WTC11 (cell line): ENCODE measurements at regions not wholly inside any gene's neighbourhood (a gene's known extent, or its start where the extent isn't known, plus 50 kb on each side); places are given as distances from the start of the nearest gene placed in this dataset.

Source experiments
- ATAC-seq: fragments of 200-7000 bp; cut with Tn5 transposase; 2 replicates; pipeline ENCODE4 v1.10.0; 2021; ENCODE audit warnings: mild to moderate bottlenecking, moderate library complexity
- CTCF ChIA-PET: fragments of 300-600 bp; sonication (Branson Sonifier 250); formaldehyde crosslinking; loops from one replicate; lab custom pipeline; 2021; ENCODE audit warnings: antibody characterized with exemption; lab: Charles Lee
- POLR2A ChIA-PET: fragments of 350-600 bp; sonication (Branson Sonifier 250); formaldehyde crosslinking; loops from one replicate; lab custom pipeline; 2021; ENCODE audit warnings: antibody characterized with exemption; lab: Charles Lee
- DNase-seq: peaks from one replicate; pipeline ENCODE4 v3.0.0; 2021; ENCODE audit warnings: low spot score
- H3K27ac Mint-ChIP-seq: 2 replicates; pipeline ENCODE4 v1.8.0; 2021; ENCODE audit warnings: mixed read lengths
- H3K27me3 Mint-ChIP-seq: 2 replicates; pipeline ENCODE4 v1.8.0; 2021; ENCODE audit warnings: low read depth, mild to moderate bottlenecking, moderate library complexity, mixed read lengths
- H3K36me3 Mint-ChIP-seq: 2 replicates; pipeline ENCODE4 v1.8.0; 2021; ENCODE audit warnings: mixed read lengths
- H3K4me1 Mint-ChIP-seq: 2 replicates; pipeline ENCODE4 v1.8.0; 2022; ENCODE audit warnings: mixed read lengths
- H3K4me3 Mint-ChIP-seq: 2 replicates; pipeline ENCODE4 v1.8.0; 2021; ENCODE audit warnings: mild to moderate bottlenecking, moderate library complexity, mixed read lengths
- H3K9me3 Mint-ChIP-seq: 2 replicates; pipeline ENCODE4 v1.8.0; 2021; ENCODE audit warnings: mixed read lengths
- EMX1 ChIP-seq: fragments of 250-450 bp; sonication (Bioruptor Pico); IDR thresholded peaks from 2 replicates; pipeline ENCODE4 v1.8.0; 2021; ENCODE audit warnings: mild to moderate bottlenecking
- JUN ChIP-seq: sonication (generic); formaldehyde crosslinking; IDR thresholded peaks from 2 replicates; pipeline ENCODE4 v1.8.0; 2023; ENCODE audit warnings: mild to moderate bottlenecking, missing genetic modification reagents
- ZNF317 ChIP-seq: sonication (generic); formaldehyde crosslinking; IDR thresholded peaks from 2 replicates; pipeline ENCODE4 v1.8.1; 2023; ENCODE audit warnings: low read depth, mild to moderate bottlenecking, moderate library complexity, missing genetic modification reagents, borderline replicate concordance
- TF ChIP-seq, protein P1 (sequence below): sonication (generic); formaldehyde crosslinking; IDR thresholded peaks from 2 replicates; pipeline ENCODE4 v1.8.0; 2023; ENCODE audit warnings: missing genetic modification reagents, mild to moderate bottlenecking, borderline replicate concordance
- TF ChIP-seq, protein P2 (sequence below): sonication (generic); formaldehyde crosslinking; IDR thresholded peaks from 2 replicates; pipeline ENCODE4 v1.8.1; 2023; ENCODE audit warnings: mild to moderate bottlenecking, missing genetic modification reagents, moderate library complexity
- TF ChIP-seq, protein P3 (sequence below): fragments of 200-600 bp; IDR thresholded peaks from 2 replicates; pipeline ENCODE4 v1.8.0; 2022; ENCODE audit warnings: antibody characterized with exemption
- TF ChIP-seq, protein P4 (sequence below): sonication (generic); formaldehyde crosslinking; IDR thresholded peaks from 2 replicates; pipeline ENCODE4 v1.8.1; 2022; ENCODE audit warnings: missing genetic modification reagents, borderline replicate concordance
- TF ChIP-seq, protein P5 (sequence below): sonication (generic); formaldehyde crosslinking; IDR thresholded peaks from 2 replicates; pipeline ENCODE4 v1.8.1; 2023; ENCODE audit warnings: mild to moderate bottlenecking, missing genetic modification reagents
- TF ChIP-seq, protein P6 (sequence below): sonication (generic); formaldehyde crosslinking; IDR thresholded peaks from 2 replicates; pipeline ENCODE4 v1.8.0; 2022; ENCODE audit warnings: mild to moderate bottlenecking, missing genetic modification reagents
- TF ChIP-seq, protein P7 (sequence below): fragments of 250-450 bp; sonication (Bioruptor Pico); IDR thresholded peaks from 2 replicates; pipeline ENCODE4 v1.8.0; 2021; ENCODE audit warnings: mild to moderate bottlenecking

DNA sequence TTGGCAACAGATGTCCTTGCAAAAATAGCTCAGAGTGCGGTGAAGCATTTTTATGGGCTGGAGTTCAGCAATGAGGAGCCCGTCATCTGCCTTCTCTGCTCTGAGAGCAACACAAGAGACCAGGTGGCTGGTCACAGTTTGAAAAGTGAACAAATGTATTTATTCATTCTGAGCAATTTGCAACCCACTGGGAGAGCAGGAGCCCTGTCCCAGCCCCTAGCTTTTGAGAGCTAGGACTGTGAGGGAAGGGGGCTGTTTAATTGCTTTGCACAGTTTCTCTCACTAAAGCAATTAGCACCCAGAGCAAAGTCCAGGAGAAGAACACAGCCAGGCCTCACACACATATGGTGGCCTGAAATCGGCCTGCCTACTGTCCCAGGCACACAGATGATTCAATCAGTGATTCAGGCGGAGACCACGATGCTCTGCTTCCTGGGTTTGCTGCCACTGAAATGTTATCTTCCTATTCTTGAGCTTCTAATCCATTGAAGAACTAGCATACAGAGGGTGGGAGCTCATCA, 646.1 kb upstream of the ACVR2A start (continued):
- TF ChIP-seq, protein P1, sequence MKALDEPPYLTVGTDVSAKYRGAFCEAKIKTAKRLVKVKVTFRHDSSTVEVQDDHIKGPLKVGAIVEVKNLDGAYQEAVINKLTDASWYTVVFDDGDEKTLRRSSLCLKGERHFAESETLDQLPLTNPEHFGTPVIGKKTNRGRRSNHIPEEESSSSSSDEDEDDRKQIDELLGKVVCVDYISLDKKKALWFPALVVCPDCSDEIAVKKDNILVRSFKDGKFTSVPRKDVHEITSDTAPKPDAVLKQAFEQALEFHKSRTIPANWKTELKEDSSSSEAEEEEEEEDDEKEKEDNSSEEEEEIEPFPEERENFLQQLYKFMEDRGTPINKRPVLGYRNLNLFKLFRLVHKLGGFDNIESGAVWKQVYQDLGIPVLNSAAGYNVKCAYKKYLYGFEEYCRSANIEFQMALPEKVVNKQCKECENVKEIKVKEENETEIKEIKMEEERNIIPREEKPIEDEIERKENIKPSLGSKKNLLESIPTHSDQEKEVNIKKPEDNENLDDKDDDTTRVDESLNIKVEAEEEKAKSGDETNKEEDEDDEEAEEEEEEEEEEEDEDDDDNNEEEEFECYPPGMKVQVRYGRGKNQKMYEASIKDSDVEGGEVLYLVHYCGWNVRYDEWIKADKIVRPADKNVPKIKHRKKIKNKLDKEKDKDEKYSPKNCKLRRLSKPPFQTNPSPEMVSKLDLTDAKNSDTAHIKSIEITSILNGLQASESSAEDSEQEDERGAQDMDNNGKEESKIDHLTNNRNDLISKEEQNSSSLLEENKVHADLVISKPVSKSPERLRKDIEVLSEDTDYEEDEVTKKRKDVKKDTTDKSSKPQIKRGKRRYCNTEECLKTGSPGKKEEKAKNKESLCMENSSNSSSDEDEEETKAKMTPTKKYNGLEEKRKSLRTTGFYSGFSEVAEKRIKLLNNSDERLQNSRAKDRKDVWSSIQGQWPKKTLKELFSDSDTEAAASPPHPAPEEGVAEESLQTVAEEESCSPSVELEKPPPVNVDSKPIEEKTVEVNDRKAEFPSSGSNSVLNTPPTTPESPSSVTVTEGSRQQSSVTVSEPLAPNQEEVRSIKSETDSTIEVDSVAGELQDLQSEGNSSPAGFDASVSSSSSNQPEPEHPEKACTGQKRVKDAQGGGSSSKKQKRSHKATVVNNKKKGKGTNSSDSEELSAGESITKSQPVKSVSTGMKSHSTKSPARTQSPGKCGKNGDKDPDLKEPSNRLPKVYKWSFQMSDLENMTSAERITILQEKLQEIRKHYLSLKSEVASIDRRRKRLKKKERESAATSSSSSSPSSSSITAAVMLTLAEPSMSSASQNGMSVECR (CRISPR knock-in tag), result no peak
- TF ChIP-seq, protein P2, sequence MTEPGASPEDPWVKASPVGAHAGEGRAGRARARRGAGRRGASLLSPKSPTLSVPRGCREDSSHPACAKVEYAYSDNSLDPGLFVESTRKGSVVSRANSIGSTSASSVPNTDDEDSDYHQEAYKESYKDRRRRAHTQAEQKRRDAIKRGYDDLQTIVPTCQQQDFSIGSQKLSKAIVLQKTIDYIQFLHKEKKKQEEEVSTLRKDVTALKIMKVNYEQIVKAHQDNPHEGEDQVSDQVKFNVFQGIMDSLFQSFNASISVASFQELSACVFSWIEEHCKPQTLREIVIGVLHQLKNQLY (CRISPR knock-in tag), result no peak

DNA sequence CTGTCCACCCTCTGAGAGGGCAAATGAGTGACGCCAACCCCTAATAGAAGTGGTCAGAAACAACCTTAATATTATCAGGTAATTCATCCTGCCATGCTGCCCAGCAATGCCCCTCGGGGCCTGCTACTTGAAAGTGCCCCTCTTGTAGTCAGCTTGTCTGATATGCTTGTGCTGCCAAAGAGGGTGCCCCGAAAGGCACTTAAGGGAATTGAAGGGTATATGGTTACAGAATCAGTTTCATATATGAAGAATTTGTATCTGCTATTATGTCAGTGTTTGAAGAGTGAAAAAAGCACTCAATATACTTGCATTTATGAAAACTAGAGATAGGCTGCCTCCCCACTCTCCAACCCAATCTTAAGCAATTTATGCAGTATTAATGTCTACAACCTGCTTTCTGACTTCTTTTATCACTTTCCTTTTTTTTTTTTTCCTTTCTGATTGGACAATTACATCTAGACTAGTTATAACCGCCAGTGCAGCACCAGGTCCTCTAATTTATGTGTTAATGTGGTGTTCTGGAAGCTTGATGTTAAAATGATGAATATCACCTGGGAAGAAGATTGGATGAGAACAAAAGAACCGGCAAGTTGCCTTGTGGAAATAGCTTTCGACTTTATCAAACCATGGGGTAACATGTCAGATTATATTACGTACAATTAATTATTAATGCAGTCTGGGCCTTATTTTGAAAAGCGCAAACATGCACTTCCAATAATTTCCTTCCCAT, 646.9 kb upstream of the ACVR2A start:
- ChIA-PET CTCF (interaction anchor here (1.4 kb wide), 1 partner anchor 78 kb away, joined by 5 read pairs; no protein-coding TSS in a partner anchor), POLR2A (interaction anchor here (0.7 kb wide), 1 partner anchor 591 kb away, joined by 3 read pairs; no protein-coding TSS in a partner anchor)
- ATAC-seq, result no peak
- no peaks in the 10 kb centered on the region for H3K36me3 Mint-ChIP-seq
- H3K27me3 Mint-ChIP-seq, result no peaks in the 10 kb centered on the region; the same call in 1 of the 2 replicates
- peaks cover 3% of the 10 kb centered on the region for H3K9me3 Mint-ChIP-seq
- no peak overlapping the region for H3K4me3 Mint-ChIP-seq
- TF ChIP-seq JUN (CRISPR knock-in tag), result no peak
- TF ChIP-seq, protein P3, sequence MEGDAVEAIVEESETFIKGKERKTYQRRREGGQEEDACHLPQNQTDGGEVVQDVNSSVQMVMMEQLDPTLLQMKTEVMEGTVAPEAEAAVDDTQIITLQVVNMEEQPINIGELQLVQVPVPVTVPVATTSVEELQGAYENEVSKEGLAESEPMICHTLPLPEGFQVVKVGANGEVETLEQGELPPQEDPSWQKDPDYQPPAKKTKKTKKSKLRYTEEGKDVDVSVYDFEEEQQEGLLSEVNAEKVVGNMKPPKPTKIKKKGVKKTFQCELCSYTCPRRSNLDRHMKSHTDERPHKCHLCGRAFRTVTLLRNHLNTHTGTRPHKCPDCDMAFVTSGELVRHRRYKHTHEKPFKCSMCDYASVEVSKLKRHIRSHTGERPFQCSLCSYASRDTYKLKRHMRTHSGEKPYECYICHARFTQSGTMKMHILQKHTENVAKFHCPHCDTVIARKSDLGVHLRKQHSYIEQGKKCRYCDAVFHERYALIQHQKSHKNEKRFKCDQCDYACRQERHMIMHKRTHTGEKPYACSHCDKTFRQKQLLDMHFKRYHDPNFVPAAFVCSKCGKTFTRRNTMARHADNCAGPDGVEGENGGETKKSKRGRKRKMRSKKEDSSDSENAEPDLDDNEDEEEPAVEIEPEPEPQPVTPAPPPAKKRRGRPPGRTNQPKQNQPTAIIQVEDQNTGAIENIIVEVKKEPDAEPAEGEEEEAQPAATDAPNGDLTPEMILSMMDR, result no peak
- TF ChIP-seq, protein P1 (CRISPR knock-in tag), result no peak
- TF ChIP-seq, protein P4, sequence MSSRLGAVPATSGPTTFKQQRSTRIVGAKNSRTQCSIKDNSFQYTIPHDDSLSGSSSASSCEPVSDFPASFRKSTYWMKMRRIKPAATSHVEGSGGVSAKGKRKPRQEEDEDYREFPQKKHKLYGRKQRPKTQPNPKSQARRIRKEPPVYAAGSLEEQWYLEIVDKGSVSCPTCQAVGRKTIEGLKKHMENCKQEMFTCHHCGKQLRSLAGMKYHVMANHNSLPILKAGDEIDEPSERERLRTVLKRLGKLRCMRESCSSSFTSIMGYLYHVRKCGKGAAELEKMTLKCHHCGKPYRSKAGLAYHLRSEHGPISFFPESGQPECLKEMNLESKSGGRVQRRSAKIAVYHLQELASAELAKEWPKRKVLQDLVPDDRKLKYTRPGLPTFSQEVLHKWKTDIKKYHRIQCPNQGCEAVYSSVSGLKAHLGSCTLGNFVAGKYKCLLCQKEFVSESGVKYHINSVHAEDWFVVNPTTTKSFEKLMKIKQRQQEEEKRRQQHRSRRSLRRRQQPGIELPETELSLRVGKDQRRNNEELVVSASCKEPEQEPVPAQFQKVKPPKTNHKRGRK (CRISPR knock-in tag), result no peak
- TF ChIP-seq, protein P5, sequence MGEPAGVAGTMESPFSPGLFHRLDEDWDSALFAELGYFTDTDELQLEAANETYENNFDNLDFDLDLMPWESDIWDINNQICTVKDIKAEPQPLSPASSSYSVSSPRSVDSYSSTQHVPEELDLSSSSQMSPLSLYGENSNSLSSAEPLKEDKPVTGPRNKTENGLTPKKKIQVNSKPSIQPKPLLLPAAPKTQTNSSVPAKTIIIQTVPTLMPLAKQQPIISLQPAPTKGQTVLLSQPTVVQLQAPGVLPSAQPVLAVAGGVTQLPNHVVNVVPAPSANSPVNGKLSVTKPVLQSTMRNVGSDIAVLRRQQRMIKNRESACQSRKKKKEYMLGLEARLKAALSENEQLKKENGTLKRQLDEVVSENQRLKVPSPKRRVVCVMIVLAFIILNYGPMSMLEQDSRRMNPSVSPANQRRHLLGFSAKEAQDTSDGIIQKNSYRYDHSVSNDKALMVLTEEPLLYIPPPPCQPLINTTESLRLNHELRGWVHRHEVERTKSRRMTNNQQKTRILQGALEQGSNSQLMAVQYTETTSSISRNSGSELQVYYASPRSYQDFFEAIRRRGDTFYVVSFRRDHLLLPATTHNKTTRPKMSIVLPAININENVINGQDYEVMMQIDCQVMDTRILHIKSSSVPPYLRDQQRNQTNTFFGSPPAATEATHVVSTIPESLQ (CRISPR knock-in tag), result no peak
- TF ChIP-seq, protein P6, sequence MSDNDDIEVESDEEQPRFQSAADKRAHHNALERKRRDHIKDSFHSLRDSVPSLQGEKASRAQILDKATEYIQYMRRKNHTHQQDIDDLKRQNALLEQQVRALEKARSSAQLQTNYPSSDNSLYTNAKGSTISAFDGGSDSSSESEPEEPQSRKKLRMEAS, result no peak
- TF ChIP-seq, protein P7, sequence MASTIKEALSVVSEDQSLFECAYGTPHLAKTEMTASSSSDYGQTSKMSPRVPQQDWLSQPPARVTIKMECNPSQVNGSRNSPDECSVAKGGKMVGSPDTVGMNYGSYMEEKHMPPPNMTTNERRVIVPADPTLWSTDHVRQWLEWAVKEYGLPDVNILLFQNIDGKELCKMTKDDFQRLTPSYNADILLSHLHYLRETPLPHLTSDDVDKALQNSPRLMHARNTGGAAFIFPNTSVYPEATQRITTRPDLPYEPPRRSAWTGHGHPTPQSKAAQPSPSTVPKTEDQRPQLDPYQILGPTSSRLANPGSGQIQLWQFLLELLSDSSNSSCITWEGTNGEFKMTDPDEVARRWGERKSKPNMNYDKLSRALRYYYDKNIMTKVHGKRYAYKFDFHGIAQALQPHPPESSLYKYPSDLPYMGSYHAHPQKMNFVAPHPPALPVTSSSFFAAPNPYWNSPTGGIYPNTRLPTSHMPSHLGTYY, result no peak
- no peak for TF ChIP-seq EMX1 (CRISPR knock-in tag)
- no peak for TF ChIP-seq ZNF317 (CRISPR knock-in tag)
- no peak overlapping the region for H3K27ac Mint-ChIP-seq
- peaks cover 68% of the 10 kb centered on the region for H3K4me1 Mint-ChIP-seq
- DNase-seq, result no peak
